ENCODE measurements at regions not wholly inside any gene's neighbourhood (a gene's known extent, or its start where the extent isn't known, plus 50 kb on each side); places are given as distances from the start of the nearest gene placed in this dataset.
A peak's percentile ranks its signal among the peaks of the same experiment; 100 is the strongest.
"Not testable (repeated sequence)": the region's sequence is repeated elsewhere in the genome, so short reads cannot be mapped to it uniquely, and the experiment has no call there.

DNA sequence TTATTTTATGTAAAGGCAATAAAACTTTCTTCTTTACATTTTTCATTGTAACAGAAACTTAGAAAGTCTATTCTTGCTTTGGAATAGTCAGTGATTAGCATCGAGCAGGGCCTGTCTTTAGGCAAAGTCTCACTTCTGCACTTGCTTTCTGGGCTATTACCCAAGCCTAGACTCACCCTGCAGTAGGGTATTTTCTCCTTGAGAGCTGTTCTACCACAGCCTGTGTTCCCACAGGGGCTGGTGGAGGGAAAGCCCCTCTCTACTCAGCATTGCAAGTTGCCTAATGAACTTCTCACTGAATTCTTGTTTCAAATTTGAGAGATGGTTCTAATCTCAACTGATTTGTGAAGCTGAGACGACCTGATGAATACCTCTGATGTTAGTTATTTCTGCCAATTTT, 111.7 kb upstream of the KLHL14 start:
- no peak for DNase-seq

DNA sequence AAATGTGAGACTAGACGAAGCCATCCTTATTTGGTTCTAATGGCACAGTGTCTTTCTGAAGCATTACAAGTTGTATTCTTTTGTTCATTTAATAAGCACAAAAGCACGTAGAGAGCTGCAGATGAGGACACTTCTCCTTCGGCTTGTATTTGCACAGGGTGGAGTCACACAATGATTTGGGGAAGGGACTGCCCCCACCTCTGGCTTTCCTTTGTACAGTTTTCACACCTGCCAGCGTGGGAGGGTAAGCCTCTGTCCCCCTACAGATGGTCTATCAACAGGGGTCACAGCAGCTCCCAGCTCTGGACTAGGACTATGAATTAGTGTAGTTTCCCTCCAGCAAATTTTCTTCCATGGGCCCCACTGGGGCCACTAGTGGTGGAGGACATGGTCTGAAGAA, 108.2 kb upstream of the KLHL14 start:
- DNase-seq = no peak

DNA sequence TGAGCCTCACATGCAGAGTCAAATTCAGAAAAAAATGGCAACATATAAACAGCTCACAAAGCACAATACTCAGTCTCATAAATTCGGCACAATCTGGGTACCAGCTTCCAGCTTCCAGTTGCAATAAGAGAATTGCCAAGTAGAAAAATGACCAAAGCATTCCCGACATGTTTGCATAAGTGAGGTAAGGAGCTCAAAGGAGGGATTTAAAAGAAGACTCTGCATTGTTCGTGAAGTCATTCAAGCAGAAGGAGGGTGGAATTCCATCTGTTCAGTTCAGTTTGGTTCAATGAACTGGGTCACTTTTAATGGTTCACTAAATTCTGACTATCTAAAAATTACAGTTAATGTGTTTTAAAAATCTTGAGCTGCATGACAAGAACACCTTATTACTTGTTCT, 106.7 kb upstream of the KLHL14 start:
- DNase-seq = peak; percentile 1 to 53

DNA sequence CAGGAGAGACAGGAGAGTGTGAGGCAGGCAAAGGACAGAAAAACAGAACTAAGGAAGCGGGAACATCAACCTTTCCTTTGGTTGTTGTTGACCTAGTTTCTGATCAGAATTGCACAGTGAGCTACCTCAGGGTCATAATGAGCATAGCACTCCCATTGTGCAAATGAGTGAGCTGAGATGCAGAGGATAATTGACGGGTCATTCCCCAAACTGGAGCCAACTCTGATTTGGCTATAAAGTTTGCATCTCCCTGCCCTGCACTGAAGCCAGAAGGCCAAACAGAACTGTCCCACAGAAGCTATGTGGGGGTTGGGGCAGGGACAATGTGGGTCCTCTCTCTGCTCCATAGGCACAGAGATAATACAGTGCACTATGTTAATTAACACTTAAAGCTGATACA, 105.6 kb upstream of the KLHL14 start:
- no peak for DNase-seq

DNA sequence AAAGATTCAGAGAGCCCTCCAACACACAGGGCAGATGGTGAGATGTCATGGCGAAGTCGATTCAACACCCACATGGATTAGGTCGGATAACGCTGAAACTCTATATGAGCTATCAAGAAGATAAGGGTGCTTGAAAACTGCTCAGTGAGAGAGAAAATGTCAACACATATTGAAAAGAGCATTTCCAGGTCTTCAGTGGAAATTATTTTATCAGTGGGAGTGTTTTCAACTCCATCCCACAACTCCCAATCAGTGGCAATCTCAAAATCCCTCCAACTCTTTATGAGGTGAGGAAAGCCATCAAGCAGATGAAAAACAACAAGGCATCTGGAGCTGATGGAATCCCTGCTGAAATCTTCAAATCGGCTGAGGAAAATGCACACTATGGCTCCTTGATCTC, 104.5 kb upstream of the KLHL14 start:
- DNase-seq = peak; percentile 79 to 91

DNA sequence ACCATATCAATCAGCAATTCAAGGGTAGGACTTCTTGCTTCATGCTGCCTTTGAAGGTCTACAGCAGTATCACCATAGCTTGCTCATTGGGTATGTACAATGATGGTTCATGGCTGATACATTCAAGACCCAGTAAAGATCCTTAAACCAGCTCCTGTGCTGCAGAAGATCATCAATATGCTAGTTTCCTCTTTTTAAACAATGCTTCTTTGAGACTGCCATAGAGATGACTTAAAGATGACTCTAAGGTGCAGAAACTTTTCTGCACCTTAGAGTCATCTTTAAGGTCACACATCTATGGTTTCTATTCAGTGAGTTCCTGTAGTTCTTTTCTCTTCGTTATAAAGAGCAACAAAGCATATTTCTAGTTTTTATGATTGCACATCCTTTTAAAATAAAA, 102.8 kb upstream of the KLHL14 start:
- no peak for DNase-seq

DNA sequence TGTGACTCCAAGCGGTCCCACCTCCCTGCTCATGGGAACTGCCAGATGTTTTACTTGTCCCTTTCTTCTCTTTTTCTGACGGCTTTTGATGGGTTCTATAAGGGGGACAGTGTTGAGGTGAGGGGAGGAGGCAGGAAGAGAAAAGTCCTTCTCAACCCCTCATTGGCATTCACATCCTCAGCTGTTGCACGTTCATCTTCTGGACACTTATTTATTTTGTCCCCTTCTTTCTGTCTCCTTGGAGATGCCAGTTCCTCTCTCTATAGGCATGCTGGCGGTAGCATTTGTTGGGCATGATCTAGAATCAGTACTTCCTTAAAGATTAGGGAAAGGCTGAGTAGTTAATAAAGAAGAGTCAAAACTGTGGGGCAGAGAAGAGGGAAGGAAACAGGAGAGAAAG, 99.0 kb upstream of the KLHL14 start:
- no peak for DNase-seq

DNA sequence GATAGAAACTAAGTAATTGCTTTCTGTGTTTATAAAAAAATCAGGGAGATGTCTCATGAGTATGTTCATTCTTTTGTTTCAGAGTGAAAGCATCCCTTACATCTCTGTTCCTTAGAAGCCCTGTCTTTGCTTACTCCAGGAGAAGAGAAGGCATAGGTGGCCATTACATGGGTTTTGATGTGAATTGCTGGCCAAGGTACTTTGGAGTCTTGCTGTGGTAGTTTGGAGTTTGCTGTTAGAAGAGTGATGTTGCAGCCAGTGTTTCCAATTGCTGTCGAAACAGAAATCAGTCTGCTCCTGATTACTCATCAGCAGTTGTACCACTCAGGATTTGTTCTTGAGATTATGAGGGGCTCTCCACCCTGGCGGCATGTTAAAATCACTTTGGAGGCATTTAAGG, 97.8 kb upstream of the KLHL14 start:
- DNase-seq = peak in 1 of 2 experiments; percentile 30

DNA sequence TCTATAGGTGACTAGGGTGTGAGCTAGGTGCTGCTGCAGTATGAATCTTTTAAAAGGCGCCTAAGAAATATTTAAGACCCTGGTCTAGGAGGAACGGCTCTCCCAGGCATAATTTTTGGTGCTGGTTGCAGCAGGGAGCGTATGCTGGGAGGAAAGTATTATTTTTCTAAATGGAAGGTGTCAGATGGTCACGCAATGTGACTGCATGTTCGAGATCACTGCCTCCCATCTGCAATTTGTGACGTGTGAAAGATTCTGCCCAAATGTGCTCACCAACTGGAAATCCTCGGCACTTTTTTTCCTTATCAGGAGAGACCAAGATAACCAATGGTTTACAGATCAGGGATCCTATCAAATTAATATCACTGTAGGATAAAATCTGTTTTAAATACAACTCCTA, 95.6 kb upstream of the KLHL14 start:
- no peak for DNase-seq

DNA sequence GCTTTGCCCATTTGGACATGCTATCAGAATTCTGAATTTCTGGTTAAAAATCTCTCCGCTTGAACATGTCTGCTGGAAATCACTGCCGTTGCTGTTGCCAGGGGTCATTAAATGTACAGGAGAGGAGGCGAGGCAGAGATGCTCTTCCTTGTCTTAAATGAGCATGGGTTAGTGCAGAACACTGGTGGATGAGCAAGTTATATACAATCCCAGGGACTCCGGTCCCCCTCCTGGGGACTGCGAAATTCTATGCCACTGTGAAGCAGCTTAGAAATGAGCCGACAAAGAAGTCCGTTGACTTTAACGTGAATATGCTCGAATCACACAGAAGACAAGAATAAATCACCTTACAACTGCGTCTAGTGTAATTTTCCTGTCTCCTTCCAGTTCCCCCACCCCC, 95.1 kb upstream of the KLHL14 start:
- DNase-seq = no peak

DNA sequence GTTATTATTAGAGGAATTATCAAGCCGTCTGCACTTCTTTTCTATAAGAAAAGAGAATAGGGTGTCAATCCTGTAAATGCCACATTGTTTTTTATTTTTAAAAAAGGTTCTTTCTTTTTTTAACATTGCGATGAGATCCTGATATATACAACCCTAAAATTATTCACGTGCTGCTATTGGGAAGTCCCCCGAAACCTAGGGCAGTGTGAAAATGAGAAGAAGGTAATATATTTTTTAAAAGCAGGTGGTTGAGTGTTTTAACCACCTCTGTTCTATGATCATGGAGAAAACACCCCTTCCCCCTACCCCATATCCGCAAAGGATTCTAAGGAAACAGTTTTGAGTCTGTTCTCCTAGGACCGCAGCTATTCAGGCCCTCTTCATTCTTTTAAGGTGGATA, 94.5 kb upstream of the KLHL14 start:
- no peak for DNase-seq

DNA sequence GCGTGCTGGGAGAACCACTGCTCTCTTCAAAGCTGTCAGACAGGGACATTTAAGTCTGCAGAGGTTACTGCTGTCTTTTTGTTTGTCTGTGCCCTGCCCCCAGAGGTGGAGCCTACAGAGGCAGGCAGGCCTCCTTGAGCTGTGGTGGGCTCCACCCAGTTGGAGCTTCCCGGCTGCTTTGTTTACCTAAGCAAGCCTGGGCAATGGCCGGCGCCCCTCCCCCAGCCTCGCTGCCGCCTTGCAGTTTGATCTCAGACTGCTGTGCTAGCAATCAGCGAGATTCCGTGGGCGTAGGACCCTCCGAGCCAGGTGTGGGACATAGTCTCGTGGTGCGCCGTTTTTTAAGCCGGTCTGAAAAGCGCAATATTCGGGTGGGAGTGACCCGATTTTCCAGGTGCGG, 89.2 kb upstream of the KLHL14 start:
- DNase-seq = not testable (repeated sequence)

DNA sequence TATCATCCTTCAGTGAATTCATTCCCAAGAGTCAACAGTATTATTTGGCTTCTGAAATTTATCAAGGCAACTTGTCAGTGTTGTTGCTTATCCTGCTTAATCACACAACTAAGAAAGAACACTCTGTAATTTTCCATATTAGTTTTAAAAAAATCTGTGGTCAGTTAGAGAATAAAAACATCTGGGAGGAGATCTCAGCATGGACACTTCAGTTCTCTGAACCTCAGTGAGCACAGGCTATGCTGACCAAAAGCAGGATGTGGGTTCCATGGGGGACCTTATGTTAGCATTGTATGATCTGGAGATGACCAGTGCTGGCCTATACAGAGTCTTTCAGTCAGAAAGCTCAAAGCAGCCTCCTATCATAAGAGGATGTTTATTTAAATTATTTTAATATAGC, 79.1 kb upstream of the KLHL14 start:
- DNase-seq = no peak

DNA sequence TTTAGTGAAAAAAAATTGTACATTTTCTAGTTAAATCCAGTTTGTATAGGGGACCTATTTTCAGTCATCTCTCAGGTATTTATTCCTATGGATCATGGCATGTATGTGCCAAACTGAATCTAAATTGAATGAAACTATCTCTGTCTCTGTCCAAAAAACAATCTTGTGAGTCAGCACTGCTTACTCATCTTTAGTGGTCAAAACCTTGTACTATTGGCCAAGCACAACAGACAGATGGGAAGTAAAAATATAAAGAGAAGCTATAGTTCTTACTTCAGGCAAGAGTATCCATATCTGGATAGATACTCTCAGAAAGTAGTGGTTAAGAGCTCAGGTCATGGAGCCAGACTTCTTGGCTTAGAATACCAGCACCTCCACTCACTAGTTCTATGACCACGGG, 76.0 kb upstream of the KLHL14 start:
- DNase-seq = no peak

DNA sequence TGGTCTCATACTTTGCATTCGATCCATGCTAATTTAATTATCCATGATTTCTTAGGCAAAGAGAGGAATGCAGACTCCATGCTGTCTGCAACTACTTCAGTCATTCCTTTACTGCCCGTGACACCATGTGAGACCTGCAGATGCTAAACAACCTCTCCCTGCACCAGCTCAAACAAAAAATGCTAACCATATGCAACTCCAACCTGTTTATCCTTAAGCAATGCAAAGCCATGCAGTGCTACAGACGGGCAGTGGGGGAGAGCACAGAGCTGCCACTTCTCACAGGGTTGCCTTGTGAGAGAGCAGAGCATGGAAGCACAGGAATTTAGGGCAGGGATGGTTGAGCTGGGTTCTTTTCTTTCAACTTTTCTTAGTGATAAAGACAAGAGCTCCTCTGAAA, 74.9 kb upstream of the KLHL14 start:
- peak in 1 of 2 experiments; percentile 72 for DNase-seq

DNA sequence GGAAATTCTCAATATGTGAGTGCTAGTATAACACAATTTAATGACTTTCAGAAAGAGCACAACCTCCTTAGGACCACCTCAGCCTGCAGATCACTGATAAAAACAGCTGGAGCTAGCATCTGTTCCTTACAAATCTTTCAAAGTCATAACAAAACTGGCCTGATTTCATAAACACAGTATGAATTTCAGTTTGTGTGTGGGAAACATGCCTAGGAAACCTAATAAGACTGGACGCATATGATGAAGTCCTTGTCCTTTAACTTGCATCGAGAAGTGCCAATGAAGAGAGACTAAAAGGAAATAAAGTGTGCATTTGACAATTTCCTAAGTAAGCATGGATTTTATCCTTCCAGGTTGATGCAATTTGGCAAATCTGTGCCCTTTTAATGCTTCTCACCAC, 74.1 kb upstream of the KLHL14 start:
- DNase-seq = peak in 1 of 2 experiments; percentile 43

DNA sequence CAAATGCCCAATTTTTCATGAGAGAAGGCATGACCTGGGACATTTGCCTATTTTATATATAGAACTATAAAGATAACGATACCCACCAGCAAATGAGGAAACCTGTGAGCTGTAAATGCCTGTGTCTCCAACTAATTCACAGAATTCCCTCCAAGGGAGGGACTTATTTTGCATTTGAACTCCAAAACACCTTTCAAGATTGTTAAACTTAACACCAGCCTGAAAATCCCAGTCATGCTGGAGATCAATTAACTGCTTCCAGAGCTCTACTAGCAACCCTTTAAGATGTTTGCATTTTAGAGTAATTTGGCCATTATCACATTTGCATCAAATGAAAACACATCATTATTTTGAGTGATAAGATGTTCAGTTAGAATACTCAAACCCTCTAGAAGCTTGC, 68.1 kb upstream of the KLHL14 start:
- DNase-seq = no peak

DNA sequence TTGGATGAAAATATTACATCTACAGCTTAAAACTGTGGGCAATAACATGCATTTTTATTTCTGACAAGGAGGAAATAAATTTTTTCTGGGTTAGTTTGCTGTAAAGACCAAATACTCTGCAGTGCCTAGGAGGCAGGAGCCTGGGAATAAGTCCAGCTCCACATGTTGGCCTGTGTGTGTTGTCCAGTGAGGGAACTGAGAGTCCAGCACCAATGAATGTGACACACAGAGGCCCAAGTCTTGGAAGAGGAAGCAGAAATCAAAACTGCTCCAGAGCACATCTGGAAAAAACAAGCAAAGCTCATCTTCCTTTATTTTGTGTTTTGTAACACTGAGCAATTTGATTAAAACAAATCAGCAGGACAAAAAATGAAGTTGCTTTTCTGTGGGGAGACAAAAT, 63.1 kb upstream of the KLHL14 start:
- DNase-seq = no peak

DNA sequence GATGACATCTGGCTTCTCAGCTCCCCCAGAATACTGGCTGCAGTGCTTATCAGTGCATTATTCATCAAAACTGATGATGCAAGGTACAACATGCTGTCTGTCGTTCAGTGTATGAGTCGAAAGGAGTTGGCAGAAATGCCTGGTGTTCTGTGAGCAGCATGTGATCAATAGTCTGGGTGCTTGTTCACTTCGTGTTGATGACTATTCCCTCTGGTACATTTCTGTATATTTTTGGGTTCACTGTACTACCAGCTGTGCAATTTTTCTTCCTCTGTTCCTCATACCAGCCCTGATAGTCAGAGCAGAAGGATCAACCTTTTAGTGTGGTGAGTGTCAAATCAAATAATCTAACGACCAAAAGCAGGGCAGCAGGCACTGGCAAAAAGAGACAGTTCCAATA, 59.0 kb upstream of the KLHL14 start:
- no peak for DNase-seq

DNA sequence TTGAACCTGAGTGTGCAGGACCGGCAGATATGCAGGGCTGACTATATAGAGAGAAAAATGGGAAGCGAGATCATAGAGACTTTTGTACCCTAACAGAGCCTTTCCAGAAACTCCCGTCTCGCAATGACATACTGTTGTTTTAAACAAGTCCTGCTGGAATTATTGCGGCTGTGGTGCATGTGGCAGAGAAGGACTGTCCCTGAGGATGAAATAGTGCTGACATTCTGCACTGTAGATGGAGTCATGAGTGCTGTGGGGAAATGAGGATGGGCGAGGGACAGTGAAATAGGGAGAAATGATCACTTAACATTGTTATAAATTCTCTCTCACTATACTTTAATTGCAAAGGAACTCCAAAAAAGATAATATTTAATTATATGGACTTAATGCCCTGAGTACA, 50.4 kb upstream of the KLHL14 start:
- DNase-seq = no peak

All from NCI-H524 (cell line).